Panc1 (cell line): ENCODE measurements at regions not wholly inside any gene's neighbourhood (a gene's known extent, or its start where the extent isn't known, plus 50 kb on each side); places are given as distances from the start of the nearest gene placed in this dataset.

Experiments used
- ATAC-seq: fragments of 200-7000 bp; cut with Tn5 transposase; 2 replicates; pipeline ENCODE4 v1.9.1; 2020; ENCODE audit warnings: mild to moderate bottlenecking, moderate library complexity
- BruUV-seq: library from RNA; stranded (reverse); fragments of 400-500 nt; replicated peaks from 2 replicates; lab custom pipeline; 2021; lab: Mats Ljungman, UMichigan
- CTCF ChIA-PET: fragments of 300-600 bp; sonication (Branson Sonifier 250); formaldehyde crosslinking; loops from one replicate; lab custom pipeline; 2022; ENCODE audit warnings: antibody characterized with exemption; lab: Charles Lee
- POLR2A ChIA-PET: fragments of 300-600 bp; sonication (Branson Sonifier 250); formaldehyde crosslinking; loops from one replicate; lab custom pipeline; 2022; ENCODE audit warnings: antibody characterized with exemption; lab: Charles Lee
- DNase-seq: peaks from one replicate; pipeline ENCODE4 v3.0.0-alpha.2; 2010; ENCODE audit warnings: low read depth, low spot score
- H3K27ac ChIP-seq: 2 replicates; pipeline ENCODE4 v1.5.1; 2011; ENCODE audit warnings: mild to moderate bottlenecking, low read length, inconsistent platforms
- H3K27me3 ChIP-seq: fragments of 200-500 bp; sonication (Bioruptor generic); 2 replicates; pipeline ENCODE4 v1.6.0; 2014; ENCODE audit warnings: low read length, inconsistent platforms; ENCODE audit not compliant: control insufficient read depth, insufficient read depth
- H3K36me3 ChIP-seq: fragments of 200-500 bp; sonication (Bioruptor generic); 2 replicates; pipeline ENCODE4 v1.5.1; 2014; ENCODE audit warnings: inconsistent platforms, mild to moderate bottlenecking, low read length, moderate library complexity; ENCODE audit not compliant: control insufficient read depth, insufficient read depth
- H3K4me1 ChIP-seq: 2 replicates; pipeline ENCODE4 v1.5.1; 2011; ENCODE audit warnings: inconsistent platforms, mild to moderate bottlenecking, low read length, moderate library complexity; ENCODE audit not compliant: control insufficient read depth, insufficient read depth
- H3K4me3 ChIP-seq, 2 experiments: 2 replicates each; pipeline ENCODE4 v1.5.1; 2011 to 2012; ENCODE audit warnings: low read depth in 2 of 2, low read length in 2 of 2, mild to moderate bottlenecking in 2 of 2, inconsistent platforms in 1 of 2, moderate library complexity in 1 of 2
- H3K9me3 ChIP-seq: fragments of 200-500 bp; sonication (Bioruptor generic); 2 replicates; pipeline ENCODE4 v1.5.1; 2014; ENCODE audit warnings: low read depth, mild to moderate bottlenecking, inconsistent platforms, low read length, moderate library complexity; ENCODE audit not compliant: control insufficient read depth, insufficient read depth
- CTCF ChIP-seq: fragments of 450-650 bp; IDR thresholded peaks from 2 replicates; pipeline ENCODE4 v1.5.1; 2017; ENCODE audit warnings: mild to moderate bottlenecking
- POLR2AphosphoS5 ChIP-seq: IDR thresholded peaks from 2 replicates; pipeline ENCODE4 v1.6.1; 2012; ENCODE audit warnings: mild to moderate bottlenecking, low read depth, low read length, moderate library complexity
- REST ChIP-seq, 2 experiments: IDR thresholded peaks; 2 replicates each; pipeline ENCODE4 v1.6.1; 2011 to 2012; ENCODE audit warnings: low read depth in 2 of 2, control low read depth in 1 of 2, low read length in 1 of 2, mild to moderate bottlenecking in 1 of 2, moderate library complexity in 1 of 2; ENCODE audit not compliant: insufficient read depth in 1 of 2
- SIN3A ChIP-seq: IDR thresholded peaks from 2 replicates; pipeline ENCODE4 v1.6.1; 2012; ENCODE audit warnings: low read depth, mild to moderate bottlenecking, low read length, moderate library complexity, borderline replicate concordance; ENCODE audit not compliant: insufficient read depth
- TCF7L2 ChIP-seq: IDR thresholded peaks from 2 replicates; pipeline ENCODE4 v1.6.1; 2011; ENCODE audit warnings: mild to moderate bottlenecking, low read depth, low read length, inconsistent platforms
- in situ Hi-C: cut with HindIII; loops from 2 replicates; pipeline ENCODE4 v1.10.0; 2016; ENCODE audit warnings: low sequenced_read_pairs, low pct_unique_long_range_greater_than_20kb
- intact Hi-C: fragments of 100-400 bp; cut with micrococcal nuclease; formaldehyde crosslinking; loops from one replicate; pipeline ENCODE4 v1.10.0; 2022; ENCODE audit not compliant: unreplicated experiment

- in situ Hi-C loops = no loop called here
- intact Hi-C loops = no loop called here
- no peak for ATAC-seq
Observed at GRCh38 chr3:118226206-118226605, 808.4 kb downstream of the IGSF11 start.

GRCh38 chr3:118227191-118227590 lies 807.5 kb downstream of the IGSF11 start:
- ChIA-PET CTCF (no interaction called here), POLR2A (no interaction called here)
- TF ChIP-seq CTCF = no peak
- no peak for TF ChIP-seq TCF7L2
- no peak for TF ChIP-seq SIN3A
- no peak for TF ChIP-seq POLR2AphosphoS5
- TF ChIP-seq REST (IDR thresholded peaks at IDR 0.05; ENCODE audit: insufficient read depth in 1 of 2, low read depth in 2 of 2, low read length in 1 of 2) = no peak
- no peak overlapping the region for H3K4me3 ChIP-seq
- no peaks in the 10 kb centered on the region for H3K9me3 ChIP-seq
- no TSS peak for BruUV-seq
- ATAC-seq (no peak), DNase-seq (no peak)
- in situ Hi-C loops (no loop called here), intact Hi-C loops (no loop called here)
- H3K27ac ChIP-seq = no peak overlapping the region
- H3K27me3 ChIP-seq = no peaks in the 10 kb centered on the region
- H3K36me3 ChIP-seq = no peaks in the 10 kb centered on the region
- no peaks in the 10 kb centered on the region for H3K4me1 ChIP-seq

More at GRCh38 chr3:118226206-118226605, 808.4 kb downstream of the IGSF11 start:
- Histone ChIP-seq H3K4me1 (no peaks in the 10 kb centered on the region), H3K4me3 (no peak overlapping the region), H3K36me3 (no peaks in the 10 kb centered on the region), H3K27ac (no peak overlapping the region), H3K27me3 (no peaks in the 10 kb centered on the region), H3K9me3 (no peaks in the 10 kb centered on the region)
- no peak for DNase-seq
- ChIA-PET CTCF (no interaction called here), POLR2A (no interaction called here)
- no TSS peak for BruUV-seq
- no peak for TF ChIP-seq REST (IDR thresholded peaks at IDR 0.05; ENCODE audit: insufficient read depth in 1 of 2, low read depth in 2 of 2, low read length in 1 of 2)
- no peak for TF ChIP-seq SIN3A
- no peak for TF ChIP-seq POLR2AphosphoS5
- TF ChIP-seq TCF7L2 = no peak
- TF ChIP-seq CTCF = no peak
